Inflammatory macrophage treated with lipopolysaccharide for 4 hours (primary cell): ENCODE measurements at regions not wholly inside any gene's neighbourhood (a gene's known extent, or its start where the extent isn't known, plus 50 kb on each side); places are given as distances from the start of the nearest gene placed in this dataset.

Experiments
- DNase-seq: peaks from one replicate; pipeline ENCODE4 v3.0.0-alpha.2; 2020

DNA sequence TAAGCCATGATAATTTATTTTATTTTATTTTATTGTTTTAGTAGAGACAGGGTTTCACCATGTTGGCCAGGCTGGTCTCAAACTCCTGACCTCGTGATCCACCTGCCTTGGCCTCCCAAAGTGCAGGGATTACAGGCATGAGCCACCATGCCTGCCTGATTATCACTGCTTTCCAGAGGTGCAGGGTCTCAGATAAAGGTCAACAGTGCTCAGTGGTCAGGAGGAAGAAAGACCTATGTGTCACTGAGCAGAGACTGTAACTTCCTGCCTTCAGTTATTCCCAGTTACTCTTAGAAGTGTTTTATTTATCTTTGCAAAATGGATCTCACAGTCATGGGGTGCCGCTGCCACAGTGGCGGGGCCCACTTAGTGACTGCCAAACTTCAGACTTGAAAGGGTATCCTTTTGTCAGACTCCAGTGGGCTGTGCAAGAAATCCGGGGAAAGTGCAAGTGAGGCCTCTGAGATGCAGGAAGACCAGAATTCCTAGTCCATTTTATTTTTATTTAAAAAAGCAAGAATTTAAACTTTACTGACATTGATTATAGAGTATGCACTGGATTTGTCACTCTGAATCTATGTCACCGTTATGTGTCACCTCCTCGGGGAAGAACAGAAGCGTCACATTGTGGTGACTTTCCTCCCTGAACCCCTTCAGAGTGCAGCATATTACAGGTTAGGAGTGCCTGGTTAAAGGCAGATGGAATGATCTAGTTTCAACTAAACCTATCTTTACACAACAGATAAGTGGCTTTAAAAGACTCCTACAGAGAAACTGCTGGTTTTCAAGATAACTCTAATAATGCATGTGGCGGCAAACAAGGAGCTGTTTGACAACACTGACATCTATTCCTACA is 59.1 kb upstream of the BICD1 start:
- DNase-seq, result no peak

DNA sequence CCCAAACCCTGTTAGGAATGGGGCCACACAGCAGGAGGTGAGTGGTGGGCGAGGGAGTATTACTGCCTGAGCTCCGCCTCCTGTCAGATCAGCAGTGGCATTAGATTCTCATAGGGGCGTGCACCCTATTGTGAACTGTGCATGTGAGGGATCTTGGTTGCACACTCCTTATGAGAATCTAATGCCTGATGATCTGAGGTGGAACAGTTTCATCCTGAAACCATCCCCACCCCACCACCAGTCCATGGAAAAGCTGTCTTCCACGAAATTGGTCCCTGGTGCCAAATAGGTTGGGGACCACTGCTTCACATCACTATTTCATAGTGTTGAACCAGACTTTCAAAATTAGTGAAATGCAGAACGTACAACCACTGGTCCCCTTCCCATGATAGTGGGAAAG is 57.9 kb upstream of the BICD1 start:
- no peak for DNase-seq

- DNase-seq, result no peak
Measured at GRCh38 chr12:32049956-32050355, 56.7 kb upstream of the BICD1 start.

GRCh38 chr12:32051511-32052211 is 55.0 kb upstream of the BICD1 start:
- DNase-seq, result peak; percentile 88

DNA sequence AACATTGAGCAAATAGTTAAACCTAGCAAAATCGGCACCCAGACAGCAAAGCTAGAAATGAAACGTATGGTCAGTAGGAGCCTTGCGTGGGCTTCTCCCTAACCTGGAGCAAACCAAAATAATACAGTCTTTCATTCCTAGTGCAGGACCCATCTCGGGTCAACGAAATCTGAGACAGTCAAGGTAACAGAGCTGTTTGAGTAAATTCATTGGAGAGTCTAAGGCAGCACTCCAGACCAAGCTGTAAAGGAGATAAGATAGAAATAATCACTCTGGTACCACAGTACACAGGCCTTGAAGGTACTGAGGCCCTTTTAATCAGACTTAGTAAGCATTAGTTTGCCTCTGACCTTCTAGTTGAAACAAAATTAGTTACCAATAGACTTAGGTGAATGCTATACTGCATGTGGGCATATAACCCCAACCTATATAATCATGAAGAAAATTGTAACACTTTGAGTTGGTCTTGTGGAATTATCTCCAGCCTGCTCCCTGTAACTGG is 54.4 kb upstream of the BICD1 start:
- DNase-seq, result no peak

DNA sequence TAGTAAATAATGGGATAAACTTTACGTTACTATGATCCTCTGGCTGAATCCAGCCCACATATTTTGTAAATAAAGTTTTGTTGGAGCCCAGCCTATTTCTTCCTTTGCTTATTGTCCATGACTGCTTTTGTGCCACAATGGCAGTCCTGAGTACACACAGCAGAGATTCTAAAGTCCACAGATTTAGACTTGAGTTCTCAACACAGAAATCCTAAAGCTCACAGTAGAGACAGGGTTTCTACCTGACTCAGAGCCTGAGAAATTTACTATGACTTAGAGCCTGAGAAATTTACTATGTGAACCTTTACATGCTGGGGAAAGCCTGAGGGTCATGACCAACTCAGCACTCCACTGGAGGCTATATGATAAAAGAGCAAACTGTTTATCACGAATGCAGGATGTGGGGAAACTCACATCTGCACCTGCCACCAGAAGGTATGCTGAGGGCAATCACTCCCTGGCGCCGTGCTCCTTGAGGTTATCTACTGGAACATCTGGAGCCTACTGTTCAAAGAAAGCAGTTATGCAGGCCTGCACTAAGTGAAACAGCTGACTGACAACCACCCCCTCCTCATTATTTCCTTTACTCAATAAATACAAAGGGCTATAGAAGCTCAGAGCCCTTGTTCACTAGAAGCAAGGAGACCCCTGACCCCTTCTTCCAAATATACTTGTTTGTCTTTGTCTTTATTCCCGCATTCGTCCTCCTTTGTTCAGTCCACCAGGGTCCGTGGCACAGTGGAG is 52.6 kb upstream of the BICD1 start:
- no peak for DNase-seq
